ENCODE measurements at regions not wholly inside any gene's neighbourhood (a gene's known extent, or its start where the extent isn't known, plus 50 kb on each side); places are given as distances from the start of the nearest gene placed in this dataset.

DNA sequence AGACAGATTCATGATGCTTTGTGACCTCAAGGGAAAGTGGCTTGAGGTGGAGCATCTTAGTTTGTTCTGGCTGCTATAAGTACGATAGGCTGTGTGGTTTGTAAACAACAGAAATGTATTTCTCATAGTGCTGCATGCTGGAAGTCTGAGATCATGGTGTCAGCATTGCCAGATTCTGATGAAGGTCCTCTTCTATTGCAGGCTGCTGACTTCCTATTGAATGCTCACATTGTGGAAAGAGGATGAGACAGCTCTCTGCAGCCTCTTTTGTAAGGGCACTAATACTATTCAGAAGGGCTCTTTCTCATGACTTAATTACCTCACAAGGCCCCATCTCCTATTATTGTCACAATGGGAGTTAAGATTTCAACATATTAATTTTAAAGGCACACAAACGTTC, 1674.0 kb upstream of the PCDH7 start:
- ChIA-PET POLR2A (no interaction called here), CTCF (no interaction called here)

DNA sequence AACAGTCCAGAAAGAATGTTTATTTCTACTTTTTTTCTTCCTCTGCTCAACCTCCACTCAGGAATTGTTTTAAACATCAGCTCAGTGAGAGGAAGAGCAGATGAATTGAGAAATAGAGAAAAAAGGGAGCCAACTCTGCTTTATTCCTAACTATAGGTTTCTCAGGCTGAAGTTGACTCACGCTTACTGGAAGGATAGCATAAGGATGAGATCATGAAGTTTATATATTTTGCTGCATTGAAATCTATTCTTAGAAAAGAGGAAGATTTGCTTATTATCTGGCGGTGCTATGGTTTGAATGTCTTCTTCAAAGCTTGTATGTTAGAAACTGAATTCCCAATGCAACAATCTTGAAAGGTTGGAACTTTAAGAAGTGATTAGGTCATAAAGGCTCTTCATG, 1673.4 kb upstream of the PCDH7 start:
- no peaks in the 10 kb centered on the region for H3K9me2 ChIP-seq
- no peaks in the 10 kb centered on the region for H3K27me3 ChIP-seq (ENCODE audit: insufficient read depth)
- ChIA-PET CTCF (no interaction called here), POLR2A (no interaction called here)
- no peak overlapping the region for H3K9ac ChIP-seq
- no peaks in the 10 kb centered on the region; a peak in 1 of 4 replicates for H3K4me1 ChIP-seq (ENCODE audit: control insufficient read depth in 1 of 2, insufficient read depth in 2 of 2, low read depth in 1 of 2, low read length in 1 of 2)
- no peaks in the 10 kb centered on the region for H3K36me3 ChIP-seq (replicated peaks in 1 of 2; ENCODE audit: control insufficient read depth in 1 of 2, insufficient read depth in 2 of 2, low read length in 1 of 2)
- H2AFZ ChIP-seq (ENCODE audit: low read depth): peak overlapping the region; percentile 77; the same call in 1 of the 2 replicates
- TF ChIP-seq, protein P1, sequence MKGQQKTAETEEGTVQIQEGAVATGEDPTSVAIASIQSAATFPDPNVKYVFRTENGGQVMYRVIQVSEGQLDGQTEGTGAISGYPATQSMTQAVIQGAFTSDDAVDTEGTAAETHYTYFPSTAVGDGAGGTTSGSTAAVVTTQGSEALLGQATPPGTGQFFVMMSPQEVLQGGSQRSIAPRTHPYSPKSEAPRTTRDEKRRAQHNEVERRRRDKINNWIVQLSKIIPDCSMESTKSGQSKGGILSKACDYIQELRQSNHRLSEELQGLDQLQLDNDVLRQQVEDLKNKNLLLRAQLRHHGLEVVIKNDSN (IDR thresholded peaks at IDR 0.05; ENCODE audit: borderline replicate concordance, low read depth): no peak
- no peak for TF ChIP-seq JUND (IDR thresholded peaks at IDR 0.05)
- no peak for TF ChIP-seq GATA2 (CRISPR knock-in tag; IDR thresholded peaks at IDR 0.05)
- no peak for TF ChIP-seq MXI1 (IDR thresholded peaks at IDR 0.05; ENCODE audit: low read depth, low read length)
- peak; percentile 21; the same call in 1 of the 2 replicates for TF ChIP-seq MEF2A (IDR thresholded peaks at IDR 0.05; ENCODE audit: borderline replicate concordance, low read depth)
- TF ChIP-seq, protein P2, sequence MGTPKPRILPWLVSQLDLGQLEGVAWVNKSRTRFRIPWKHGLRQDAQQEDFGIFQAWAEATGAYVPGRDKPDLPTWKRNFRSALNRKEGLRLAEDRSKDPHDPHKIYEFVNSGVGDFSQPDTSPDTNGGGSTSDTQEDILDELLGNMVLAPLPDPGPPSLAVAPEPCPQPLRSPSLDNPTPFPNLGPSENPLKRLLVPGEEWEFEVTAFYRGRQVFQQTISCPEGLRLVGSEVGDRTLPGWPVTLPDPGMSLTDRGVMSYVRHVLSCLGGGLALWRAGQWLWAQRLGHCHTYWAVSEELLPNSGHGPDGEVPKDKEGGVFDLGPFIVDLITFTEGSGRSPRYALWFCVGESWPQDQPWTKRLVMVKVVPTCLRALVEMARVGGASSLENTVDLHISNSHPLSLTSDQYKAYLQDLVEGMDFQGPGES (IDR thresholded peaks at IDR 0.05; ENCODE audit: low read depth, low read length): no peak
- peak; percentile 17; the same call in 1 of the 2 replicates for TF ChIP-seq FOSL2 (IDR thresholded peaks at IDR 0.05; ENCODE audit: borderline replicate concordance, low read depth)
- no peak for TF ChIP-seq SIN3A (IDR thresholded peaks at IDR 0.05; ENCODE audit: borderline replicate concordance, low read depth, low read length)
- TF ChIP-seq, protein P3, sequence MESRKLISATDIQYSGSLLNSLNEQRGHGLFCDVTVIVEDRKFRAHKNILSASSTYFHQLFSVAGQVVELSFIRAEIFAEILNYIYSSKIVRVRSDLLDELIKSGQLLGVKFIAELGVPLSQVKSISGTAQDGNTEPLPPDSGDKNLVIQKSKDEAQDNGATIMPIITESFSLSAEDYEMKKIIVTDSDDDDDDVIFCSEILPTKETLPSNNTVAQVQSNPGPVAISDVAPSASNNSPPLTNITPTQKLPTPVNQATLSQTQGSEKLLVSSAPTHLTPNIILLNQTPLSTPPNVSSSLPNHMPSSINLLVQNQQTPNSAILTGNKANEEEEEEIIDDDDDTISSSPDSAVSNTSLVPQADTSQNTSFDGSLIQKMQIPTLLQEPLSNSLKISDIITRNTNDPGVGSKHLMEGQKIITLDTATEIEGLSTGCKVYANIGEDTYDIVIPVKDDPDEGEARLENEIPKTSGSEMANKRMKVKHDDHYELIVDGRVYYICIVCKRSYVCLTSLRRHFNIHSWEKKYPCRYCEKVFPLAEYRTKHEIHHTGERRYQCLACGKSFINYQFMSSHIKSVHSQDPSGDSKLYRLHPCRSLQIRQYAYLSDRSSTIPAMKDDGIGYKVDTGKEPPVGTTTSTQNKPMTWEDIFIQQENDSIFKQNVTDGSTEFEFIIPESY (IDR thresholded peaks at IDR 0.05; ENCODE audit: borderline replicate concordance, low read depth): no peak
- TF ChIP-seq ELF1 (IDR thresholded peaks at IDR 0.05): no peak
- no peak for TF ChIP-seq TCF12 (IDR thresholded peaks at IDR 0.05)
- TF ChIP-seq RCOR1 (IDR thresholded peaks at IDR 0.05; ENCODE audit: low read length): no peak
- H3K4me2 ChIP-seq: peak overlapping the region; percentile 22
- WGBS (ENCODE audit: low lambda C conversion rate): 18% methylated on average over 2 of the region's 2 CpGs
- H3K9me3 ChIP-seq: no peaks in the 10 kb centered on the region
- no peak overlapping the region for H3K4me3 ChIP-seq (ENCODE audit: low read depth in 2 of 2, low read length in 1 of 2)
- H3F3A ChIP-seq (replicated peaks; ENCODE audit: insufficient read depth): no peaks in the 10 kb centered on the region
- peak overlapping the region in 1 of 2 experiments; percentile 47; a peak in 2 of 4 replicates for H3K27ac ChIP-seq (ENCODE audit: low read depth in 2 of 2, low read length in 1 of 2)
- no peak for DNase-seq
- no peaks in the 10 kb centered on the region for H3K79me2 ChIP-seq (ENCODE audit: insufficient read depth)
- H4K20me1 ChIP-seq (ENCODE audit: insufficient read depth): no peaks in the 10 kb centered on the region

More for the DNA sequence above, 1674.0 kb upstream of the PCDH7 start:
- Histone ChIP-seq H3K9me3 (no peaks in the 10 kb centered on the region), H3K9me2 (no peaks in the 10 kb centered on the region), H3F3A (replicated peaks; ENCODE audit: insufficient read depth) (no peaks in the 10 kb centered on the region), H3K9ac (no peak overlapping the region), H3K4me1 (ENCODE audit: control insufficient read depth in 1 of 2, insufficient read depth in 2 of 2, low read depth in 1 of 2, low read length in 1 of 2) (no peaks in the 10 kb centered on the region; a peak in 1 of 4 replicates), H2AFZ (ENCODE audit: low read depth) (peak overlapping the region; percentile 77; the same call in 1 of the 2 replicates), H3K27me3 (ENCODE audit: insufficient read depth) (no peaks in the 10 kb centered on the region), H3K36me3 (replicated peaks in 1 of 2; ENCODE audit: control insufficient read depth in 1 of 2, insufficient read depth in 2 of 2, low read length in 1 of 2) (no peaks in the 10 kb centered on the region), H3K4me2 (peak overlapping the region; percentile 22; the same call in 1 of the 2 replicates), H3K79me2 (ENCODE audit: insufficient read depth) (no peaks in the 10 kb centered on the region), H3K27ac (ENCODE audit: low read depth in 2 of 2, low read length in 1 of 2) (peak overlapping the region in 1 of 2 experiments; percentile 47; a peak in 2 of 4 replicates), H3K4me3 (ENCODE audit: low read depth in 2 of 2, low read length in 1 of 2) (no peak overlapping the region), H4K20me1 (ENCODE audit: insufficient read depth) (no peaks in the 10 kb centered on the region)
- 3% methylated on average over 2 of the region's 2 CpGs for WGBS (ENCODE audit: low lambda C conversion rate)
- DNase-seq: no peak
- TF ChIP-seq FOXM1 (IDR thresholded peaks at IDR 0.05; ENCODE audit: low read depth) (no peak), POLR2AphosphoS5 (IDR thresholded peaks at IDR 0.05; ENCODE audit: low read depth, low read length) (no peak), NFIC (IDR thresholded peaks at IDR 0.05; ENCODE audit: borderline replicate concordance) (no peak), TAF1 (IDR thresholded peaks at IDR 0.05; ENCODE audit: borderline replicate concordance, low read depth, low read length) (no peak), EP300 (IDR thresholded peaks at IDR 0.05; ENCODE audit: borderline replicate concordance in 1 of 2, low read depth in 1 of 2, low read length in 1 of 2) (no peak), SIN3A (IDR thresholded peaks at IDR 0.05; ENCODE audit: borderline replicate concordance, low read depth, low read length) (no peak), FOSL2 (IDR thresholded peaks at IDR 0.05; ENCODE audit: borderline replicate concordance, low read depth) (no peak), RFX5 (IDR thresholded peaks at IDR 0.05; ENCODE audit: low read length) (no peak), FOXJ3 (CRISPR knock-in tag; IDR thresholded peaks at IDR 0.05) (no peak), NRF1 (IDR thresholded peaks at IDR 0.05; ENCODE audit: low read depth, low read length) (no peak), RXRA (IDR thresholded peaks at IDR 0.05; ENCODE audit: borderline replicate concordance, low read depth) (no peak)
- TF ChIP-seq, protein P4, sequence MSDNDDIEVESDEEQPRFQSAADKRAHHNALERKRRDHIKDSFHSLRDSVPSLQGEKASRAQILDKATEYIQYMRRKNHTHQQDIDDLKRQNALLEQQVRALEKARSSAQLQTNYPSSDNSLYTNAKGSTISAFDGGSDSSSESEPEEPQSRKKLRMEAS (IDR thresholded peaks at IDR 0.05; ENCODE audit: low read depth): no peak
- TF ChIP-seq, protein P3 (IDR thresholded peaks at IDR 0.05; ENCODE audit: borderline replicate concordance, low read depth): no peak

Measured in SK-N-SH (cell line).